Fibroblast of the aortic adventitia (primary cell): ENCODE measurements at regions not wholly inside any gene's neighbourhood (a gene's known extent, or its start where the extent isn't known, plus 50 kb on each side); places are given as distances from the start of the nearest gene placed in this dataset.

ENCODE experiments used
- DNase-seq: peaks from one replicate; pipeline ENCODE4 v3.0.0-alpha.2; 2010; ENCODE audit warnings: low read depth
- H3K4me3 ChIP-seq: 2 replicates; pipeline ENCODE4 v1.5.1; 2011; ENCODE audit warnings: low read depth, mild to moderate bottlenecking, control low read depth, low read length, moderate library complexity
- CTCF ChIP-seq: IDR thresholded peaks from 2 replicates; pipeline ENCODE4 v1.5.1; 2011; ENCODE audit warnings: mild to moderate bottlenecking, low read length, control low read depth, inconsistent platforms; ENCODE audit not compliant: insufficient read depth

DNA sequence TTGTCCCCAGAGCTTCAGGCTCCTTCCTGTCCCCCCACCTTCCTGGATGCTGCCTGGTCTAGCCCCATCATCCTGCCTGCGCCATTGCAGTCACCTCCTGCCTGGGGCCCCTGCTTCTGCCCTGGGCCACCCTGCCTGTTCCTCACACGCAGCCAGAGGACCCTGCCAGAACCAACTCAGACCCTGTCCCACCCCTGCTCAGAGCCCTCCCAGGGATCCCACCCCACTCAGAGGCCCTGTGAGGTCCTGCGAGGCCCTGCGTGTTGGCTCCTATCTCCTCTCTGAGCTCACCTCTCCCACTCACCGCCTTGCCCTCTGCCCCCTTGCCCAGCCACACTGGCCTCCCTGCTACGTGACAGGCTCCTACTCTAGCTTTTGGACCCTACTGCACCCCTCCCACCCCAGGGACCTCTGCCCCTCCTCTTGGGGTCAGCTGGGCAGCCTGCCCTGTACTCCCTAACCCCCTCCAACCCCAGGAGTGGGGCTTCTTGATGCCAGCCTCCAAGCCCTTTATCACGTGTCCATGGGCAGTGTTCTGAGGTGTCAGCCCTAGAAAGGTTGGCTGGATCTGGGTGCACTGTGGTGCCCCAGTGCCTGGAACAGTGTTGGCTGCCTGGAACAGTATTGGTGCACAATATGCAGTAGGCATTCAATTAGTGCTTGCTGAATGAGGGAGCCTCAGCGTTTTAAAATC, 68.3 kb downstream of the CEBPB start:
- TF ChIP-seq CTCF, result no peak
- no peak for DNase-seq
- H3K4me3 ChIP-seq, result no peak overlapping the region

DNA sequence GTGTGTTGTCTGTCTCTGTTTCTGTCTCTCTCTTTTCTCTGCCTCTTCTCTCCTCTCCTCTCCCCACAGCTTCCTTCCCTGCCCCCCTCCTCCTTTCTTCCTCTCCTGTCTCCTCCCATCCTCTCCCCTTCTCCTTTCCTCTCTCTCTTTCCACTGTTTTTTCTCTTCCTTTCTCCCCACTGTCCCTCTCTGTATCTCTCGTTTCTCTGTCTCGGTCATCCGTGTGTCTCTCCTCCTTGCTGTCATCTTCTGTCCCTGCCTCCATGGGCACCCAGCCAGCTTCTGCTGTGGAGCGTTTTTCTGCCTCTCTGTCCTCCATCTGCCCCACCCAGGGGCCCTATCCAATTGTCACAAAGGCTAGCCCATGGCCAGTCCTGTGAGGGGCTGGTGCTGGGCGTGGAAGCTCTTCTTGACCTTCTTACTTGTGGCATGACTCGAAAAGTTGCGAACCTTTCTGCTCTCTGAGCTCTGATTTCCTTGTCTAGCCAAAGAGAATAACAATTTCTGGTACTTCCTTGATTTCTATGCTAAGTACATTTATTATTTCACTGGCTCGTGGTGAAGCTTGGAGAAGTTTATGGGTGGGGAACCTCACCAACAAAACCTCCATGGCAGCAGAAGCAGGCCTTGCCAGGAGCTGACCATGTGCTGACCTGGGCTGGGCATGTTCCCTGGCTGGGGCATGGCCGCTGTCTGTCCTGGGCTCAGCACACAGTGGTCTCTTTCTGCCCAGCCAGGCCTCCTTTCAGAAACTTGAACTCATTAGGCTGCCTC, 69.3 kb downstream of the CEBPB start:
- DNase-seq, result peak; percentile 29
- H3K4me3 ChIP-seq, result no peak overlapping the region
- no peak for TF ChIP-seq CTCF

DNA sequence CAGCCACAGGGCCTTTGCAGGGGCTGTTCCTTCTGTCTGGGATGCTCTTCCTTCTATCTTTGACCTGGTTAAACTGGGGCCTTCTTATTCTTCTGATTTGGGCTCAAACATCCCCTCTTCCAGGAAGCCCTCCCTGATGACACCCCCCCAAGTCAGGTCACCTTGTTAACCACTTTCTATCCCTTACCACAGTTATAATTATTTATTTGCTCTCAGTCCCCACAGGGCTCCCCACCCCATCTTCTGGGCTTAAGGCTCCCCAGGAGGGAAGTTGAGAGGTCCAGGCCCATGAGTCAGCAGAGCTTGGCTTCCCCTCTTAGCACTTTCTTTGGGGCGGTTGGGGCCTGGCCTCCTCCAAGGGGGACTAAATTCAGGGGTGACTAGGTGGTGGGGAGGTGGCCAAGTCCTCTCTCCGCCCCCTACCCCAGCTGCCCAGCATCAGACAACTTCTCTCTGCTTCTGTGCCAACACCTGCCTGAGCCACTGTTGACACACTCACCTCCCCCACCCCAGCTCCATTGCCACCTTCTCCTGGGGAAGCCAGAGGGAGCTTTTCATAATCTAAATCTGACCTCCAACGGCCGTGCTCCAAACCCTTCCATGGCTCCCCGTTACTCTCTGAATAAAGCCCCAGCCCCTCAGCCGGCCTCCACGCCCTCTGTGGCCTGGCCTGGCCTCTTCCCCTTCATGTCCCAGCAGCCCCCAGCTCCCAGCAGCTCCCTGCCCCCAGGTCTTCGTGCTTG, 70.0 kb downstream of the CEBPB start:
- TF ChIP-seq CTCF, result no peak
- no peak for DNase-seq

GRCh38 chr20:50261471-50262212, 71.0 kb downstream of the CEBPB start:
- TF ChIP-seq CTCF, result no peak
- DNase-seq, result no peak
- no peak overlapping the region for H3K4me3 ChIP-seq

More for the DNA sequence above, 70.0 kb downstream of the CEBPB start:
- H3K4me3 ChIP-seq, result no peak overlapping the region

DNA sequence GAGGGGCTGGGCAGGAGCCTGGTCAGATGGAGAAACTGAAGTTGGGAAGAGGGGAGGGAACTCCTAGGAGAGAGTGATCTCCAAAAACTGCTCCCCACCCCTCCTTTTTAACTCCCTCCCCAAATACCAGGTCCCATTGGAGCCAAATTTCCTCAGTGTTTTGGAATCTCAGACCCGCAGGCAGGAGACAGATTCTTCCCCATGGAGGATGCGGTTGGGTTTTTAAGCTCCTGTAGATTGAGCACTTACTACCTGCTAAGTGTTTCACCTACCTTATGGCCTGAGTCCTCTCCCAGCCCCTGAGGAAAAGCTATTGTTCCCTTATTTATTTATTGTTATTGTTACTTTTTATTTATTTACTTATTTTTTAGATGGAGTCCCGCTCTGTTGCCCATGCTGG, 73.2 kb downstream of the CEBPB start:
- H3K4me3 ChIP-seq, result no peak overlapping the region
- no peak for DNase-seq
- TF ChIP-seq CTCF, result no peak

DNA sequence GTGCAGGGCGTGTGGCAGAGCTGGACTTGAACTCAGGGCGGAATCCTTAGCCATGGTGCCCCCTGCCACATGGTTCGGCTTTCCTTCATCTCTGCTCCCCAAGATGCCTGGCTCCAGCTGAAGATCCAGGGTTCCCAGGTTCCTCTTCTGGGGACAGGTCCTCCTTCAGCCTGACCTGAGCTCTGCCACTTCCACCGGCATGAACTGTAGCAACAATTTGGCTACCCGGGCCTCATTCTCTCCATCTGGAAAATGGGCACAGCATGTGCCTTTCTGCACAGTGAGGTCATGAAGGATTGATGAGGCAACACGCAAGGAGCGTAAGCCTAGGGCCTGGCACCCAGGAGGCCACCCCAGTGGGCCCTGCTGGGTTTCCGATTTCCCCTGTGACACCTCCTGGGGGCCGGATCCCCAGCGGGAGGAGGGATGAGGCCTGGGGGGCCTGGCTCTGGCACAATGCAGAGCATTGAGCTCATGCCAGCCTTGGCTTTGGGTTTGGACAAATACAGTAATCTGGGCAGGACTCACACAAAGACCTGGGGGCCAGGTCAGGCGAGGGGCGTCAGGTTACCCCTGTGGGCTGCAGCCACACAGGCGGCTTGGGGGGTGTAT, 74.0 kb downstream of the CEBPB start:
- DNase-seq, result no peak
- no peak for TF ChIP-seq CTCF

More for the DNA sequence above, 74.0 kb downstream of the CEBPB start:
- no peak overlapping the region for H3K4me3 ChIP-seq
